Neuron (in vitro differentiated cells): ENCODE measurements at regions not wholly inside any gene's neighbourhood (a gene's known extent, or its start where the extent isn't known, plus 50 kb on each side); places are given as distances from the start of the nearest gene placed in this dataset.

Source experiments
- H2AFZ ChIP-seq: one replicate; pipeline ENCODE4 v1.6.1; 2013; ENCODE audit warnings: low read depth, mild to moderate bottlenecking, inconsistent platforms, low read length, moderate library complexity
- H3K27me3 ChIP-seq: one replicate; pipeline ENCODE4 v1.6.1; 2013; ENCODE audit warnings: low read length; ENCODE audit not compliant: insufficient read depth
- H3K36me3 ChIP-seq: one replicate; pipeline ENCODE4 v1.6.1; 2013; ENCODE audit warnings: low read length; ENCODE audit not compliant: insufficient read depth
- H3K4me1 ChIP-seq: one replicate; pipeline ENCODE4 v1.6.1; 2013; ENCODE audit warnings: low read length; ENCODE audit not compliant: insufficient read depth
- H3K4me3 ChIP-seq: 2 replicates; pipeline ENCODE4 v1.5.1; 2013; ENCODE audit warnings: mild to moderate bottlenecking, low read length, moderate library complexity
- H3K9me3 ChIP-seq: one replicate; pipeline ENCODE4 v1.6.1; 2013; ENCODE audit warnings: low read length

GRCh38 chr1:78231477-78231876 is 185.7 kb downstream of the GIPC2 start:
- H3K27me3 ChIP-seq, result no peaks in the 10 kb centered on the region
- H2AFZ ChIP-seq, result no peak overlapping the region
- H3K36me3 ChIP-seq, result no peaks in the 10 kb centered on the region
- no peak overlapping the region for H3K4me3 ChIP-seq
- H3K9me3 ChIP-seq, result no peaks in the 10 kb centered on the region
- no peaks in the 10 kb centered on the region for H3K4me1 ChIP-seq

GRCh38 chr1:78231894-78232293 is 186.1 kb downstream of the GIPC2 start:
- Histone ChIP-seq H3K4me3 (no peak overlapping the region), H3K9me3 (no peaks in the 10 kb centered on the region), H3K36me3 (no peaks in the 10 kb centered on the region), H3K27me3 (no peaks in the 10 kb centered on the region), H3K4me1 (no peaks in the 10 kb centered on the region), H2AFZ (no peak overlapping the region)

GRCh38 chr1:78232630-78233029 is 186.9 kb downstream of the GIPC2 start:
- no peak overlapping the region for H3K4me3 ChIP-seq
- H3K27me3 ChIP-seq, result no peaks in the 10 kb centered on the region
- H2AFZ ChIP-seq, result no peak overlapping the region
- H3K36me3 ChIP-seq, result no peaks in the 10 kb centered on the region
- no peaks in the 10 kb centered on the region for H3K9me3 ChIP-seq
- no peaks in the 10 kb centered on the region for H3K4me1 ChIP-seq

- H3K4me1 ChIP-seq, result no peaks in the 10 kb centered on the region
- no peaks in the 10 kb centered on the region for H3K27me3 ChIP-seq
- H3K9me3 ChIP-seq, result no peaks in the 10 kb centered on the region
- H3K36me3 ChIP-seq, result no peaks in the 10 kb centered on the region
- H3K4me3 ChIP-seq, result no peak overlapping the region
- H2AFZ ChIP-seq, result no peak overlapping the region
Measured at GRCh38 chr1:78234496-78234895, 188.7 kb downstream of the GIPC2 start.

- Histone ChIP-seq H3K9me3 (no peaks in the 10 kb centered on the region), H3K4me3 (no peak overlapping the region), H3K4me1 (no peaks in the 10 kb centered on the region), H3K27me3 (no peaks in the 10 kb centered on the region), H3K36me3 (no peaks in the 10 kb centered on the region), H2AFZ (no peak overlapping the region)
Measured at GRCh38 chr1:78236716-78237115, 190.9 kb downstream of the GIPC2 start.

- H3K4me1 ChIP-seq, result no peaks in the 10 kb centered on the region
- no peaks in the 10 kb centered on the region for H3K27me3 ChIP-seq
- H3K36me3 ChIP-seq, result no peaks in the 10 kb centered on the region
- no peaks in the 10 kb centered on the region for H3K9me3 ChIP-seq
- no peak overlapping the region for H3K4me3 ChIP-seq
- H2AFZ ChIP-seq, result no peak overlapping the region
Measured at GRCh38 chr1:78237364-78237916, 191.7 kb downstream of the GIPC2 start.

GRCh38 chr1:78240191-78240590 is 194.4 kb downstream of the GIPC2 start:
- no peaks in the 10 kb centered on the region for H3K9me3 ChIP-seq
- no peaks in the 10 kb centered on the region for H3K27me3 ChIP-seq
- no peaks in the 10 kb centered on the region for H3K36me3 ChIP-seq
- H2AFZ ChIP-seq, result no peak overlapping the region
- H3K4me3 ChIP-seq, result no peak overlapping the region
- H3K4me1 ChIP-seq, result no peaks in the 10 kb centered on the region

- Histone ChIP-seq H3K4me1 (no peaks in the 10 kb centered on the region), H3K36me3 (no peaks in the 10 kb centered on the region), H3K9me3 (no peaks in the 10 kb centered on the region), H3K4me3 (no peak overlapping the region), H2AFZ (no peak overlapping the region), H3K27me3 (no peaks in the 10 kb centered on the region)
Measured at GRCh38 chr1:78240755-78241154, 195.0 kb downstream of the GIPC2 start.

GRCh38 chr1:78247079-78247478 is 201.3 kb downstream of the GIPC2 start:
- no peaks in the 10 kb centered on the region for H3K4me1 ChIP-seq
- no peak overlapping the region for H2AFZ ChIP-seq
- H3K36me3 ChIP-seq, result no peaks in the 10 kb centered on the region
- H3K27me3 ChIP-seq, result no peaks in the 10 kb centered on the region
- H3K4me3 ChIP-seq, result no peak overlapping the region
- H3K9me3 ChIP-seq, result no peaks in the 10 kb centered on the region

- Histone ChIP-seq H3K9me3 (no peaks in the 10 kb centered on the region), H3K36me3 (no peaks in the 10 kb centered on the region), H3K27me3 (no peaks in the 10 kb centered on the region), H2AFZ (no peak overlapping the region), H3K4me3 (no peak overlapping the region), H3K4me1 (no peaks in the 10 kb centered on the region)
Measured at GRCh38 chr1:78250201-78250600, 204.4 kb downstream of the GIPC2 start.

- H3K27me3 ChIP-seq, result no peaks in the 10 kb centered on the region
- H3K4me1 ChIP-seq, result no peaks in the 10 kb centered on the region
- H3K9me3 ChIP-seq, result no peaks in the 10 kb centered on the region
- no peaks in the 10 kb centered on the region for H3K36me3 ChIP-seq
- no peak overlapping the region for H3K4me3 ChIP-seq
- H2AFZ ChIP-seq, result no peak overlapping the region
Measured at GRCh38 chr1:78254517-78254916, 208.8 kb downstream of the GIPC2 start.

GRCh38 chr1:78255383-78255782 is 209.6 kb downstream of the GIPC2 start:
- H3K4me3 ChIP-seq, result no peak overlapping the region
- no peak overlapping the region for H2AFZ ChIP-seq
- H3K4me1 ChIP-seq, result no peaks in the 10 kb centered on the region
- H3K9me3 ChIP-seq, result no peaks in the 10 kb centered on the region
- H3K27me3 ChIP-seq, result no peaks in the 10 kb centered on the region
- no peaks in the 10 kb centered on the region for H3K36me3 ChIP-seq

- Histone ChIP-seq H3K27me3 (no peaks in the 10 kb centered on the region), H3K36me3 (no peaks in the 10 kb centered on the region), H3K4me1 (no peaks in the 10 kb centered on the region), H3K9me3 (no peaks in the 10 kb centered on the region), H2AFZ (no peak overlapping the region), H3K4me3 (no peak overlapping the region)
Measured at GRCh38 chr1:78255846-78256245, 210.1 kb downstream of the GIPC2 start.

- no peaks in the 10 kb centered on the region for H3K36me3 ChIP-seq
- H2AFZ ChIP-seq, result no peak overlapping the region
- no peak overlapping the region for H3K4me3 ChIP-seq
- H3K9me3 ChIP-seq, result no peaks in the 10 kb centered on the region
- H3K4me1 ChIP-seq, result no peaks in the 10 kb centered on the region
- no peaks in the 10 kb centered on the region for H3K27me3 ChIP-seq
Measured at GRCh38 chr1:78263459-78263858, 217.7 kb downstream of the GIPC2 start.
